Body of pancreas (tissue), 4 donors: ENCODE measurements at regions not wholly inside any gene's neighbourhood (a gene's known extent, or its start where the extent isn't known, plus 50 kb on each side); places are given as distances from the start of the nearest gene placed in this dataset.

Experiments
- CTCF ChIP-seq, 7 experiments: fragments of 450-650 bp in 4 of 7; fragments of 200-600 bp in 3 of 7; sonication (generic) in 3 of 7; IDR thresholded peaks; one replicate each; pipeline ENCODE4 v1.5.1; 2016 to 2019; ENCODE audit warnings: antibody characterized with exemption in 7 of 7
- POLR2A ChIP-seq, 3 donors: fragments of 450-650 bp; IDR thresholded peaks; one replicate each; pipeline ENCODE4 v1.6.1; 2016; ENCODE audit warnings: antibody characterized with exemption in 3 of 3, mild to moderate bottlenecking in 2 of 3

GRCh38 chr12:18887368-18887767 is 149.4 kb downstream of the CAPZA3 start:
- TF ChIP-seq CTCF (IDR thresholded peaks at IDR 0.05) = no peak
- no peak for TF ChIP-seq POLR2A (IDR thresholded peaks at IDR 0.05)
